GM12891 (cell line): ENCODE measurements at regions not wholly inside any gene's neighbourhood (a gene's known extent, or its start where the extent isn't known, plus 50 kb on each side); places are given as distances from the start of the nearest gene placed in this dataset.

Experiments used
- POLR2A ChIP-seq: IDR thresholded peaks from 2 replicates; pipeline ENCODE4 v1.6.1; 2011; ENCODE audit warnings: low read depth, low read length, control low read depth
- POLR2AphosphoS5 ChIP-seq: IDR thresholded peaks from 2 replicates; pipeline ENCODE4 v1.6.1; 2011; ENCODE audit warnings: low read depth, low read length, control low read depth
- POU2F2 ChIP-seq: IDR thresholded peaks from 2 replicates; pipeline ENCODE4 v1.6.1; 2011; ENCODE audit warnings: low read depth, mild to moderate bottlenecking, control low read depth, low read length, moderate library complexity

- TF ChIP-seq POLR2A (no peak), POLR2AphosphoS5 (no peak), POU2F2 (no peak)
Observed at GRCh38 chr1:5575396-5575940, 416.8 kb downstream of the NPHP4 start.
